CD8-positive, alpha-beta memory T cell (primary cell): ENCODE measurements at regions not wholly inside any gene's neighbourhood (a gene's known extent, or its start where the extent isn't known, plus 50 kb on each side); places are given as distances from the start of the nearest gene placed in this dataset.
"Not testable (repeated sequence)": the region's sequence is repeated elsewhere in the genome, so short reads cannot be mapped to it uniquely, and the experiment has no call there.

Experiments used
- CTCF ChIA-PET: fragments of 350-600 bp; sonication (Branson Sonifier 250); formaldehyde crosslinking; loops from one replicate; lab custom pipeline; 2021; ENCODE audit warnings: antibody characterized with exemption; lab: Charles Lee
- POLR2A ChIA-PET: fragments of 350-600 bp; sonication (Branson Sonifier 250); formaldehyde crosslinking; loops from one replicate; lab custom pipeline; 2021; ENCODE audit warnings: antibody characterized with exemption; lab: Charles Lee
- DNase-seq, 5 donors: peaks; one replicate each; pipeline versions ENCODE4 v3.0.0 to v3.0.0-alpha.2; 2020 to 2022; ENCODE audit warnings: mixed read lengths in 1 of 5
- H3K27ac ChIP-seq: one replicate; pipeline ENCODE4 v1.7.0; 2013; ENCODE audit warnings: low read depth, mild to moderate bottlenecking, low read length, moderate library complexity
- H3K27me3 ChIP-seq: 2 replicates; pipeline ENCODE4 v1.7.0; 2013; ENCODE audit warnings: low read length, mild to moderate bottlenecking; ENCODE audit not compliant: insufficient read depth, poor library complexity, severe bottlenecking
- H3K36me3 ChIP-seq: 2 replicates; pipeline ENCODE4 v1.7.0; 2013; ENCODE audit warnings: mild to moderate bottlenecking, low read length, moderate library complexity; ENCODE audit not compliant: insufficient read depth
- H3K4me1 ChIP-seq: 2 replicates; pipeline ENCODE4 v1.7.0; 2013; ENCODE audit warnings: mild to moderate bottlenecking, low read length, moderate library complexity; ENCODE audit not compliant: insufficient read depth
- H3K4me3 ChIP-seq: 2 replicates; pipeline ENCODE4 v1.7.0; 2013; ENCODE audit warnings: mild to moderate bottlenecking, low read length
- H3K9me3 ChIP-seq: 2 replicates; pipeline ENCODE4 v1.7.0; 2013; ENCODE audit warnings: mild to moderate bottlenecking, low read length
- H3K27ac Mint-ChIP-seq, 8 donors: one replicate each; pipeline ENCODE4 v1.8.0; 2020 to 2021; ENCODE audit warnings: mixed read lengths in 8 of 8, mild to moderate bottlenecking in 6 of 8, inconsistent platforms in 3 of 8, moderate library complexity in 3 of 8
- H3K27me3 Mint-ChIP-seq, 2 donors: one replicate each; pipeline ENCODE4 v1.8.0; 2020 to 2021; ENCODE audit warnings: mixed read lengths in 2 of 2, mild to moderate bottlenecking in 1 of 2, moderate library complexity in 1 of 2
- H3K36me3 Mint-ChIP-seq, 3 donors: one replicate each; pipeline ENCODE4 v1.8.0; 2020 to 2021; ENCODE audit warnings: mixed read lengths in 3 of 3, inconsistent platforms in 1 of 3, mild to moderate bottlenecking in 1 of 3
- H3K4me1 Mint-ChIP-seq, 3 donors: one replicate each; pipeline ENCODE4 v1.8.0; 2020 to 2021; ENCODE audit warnings: mixed read lengths in 3 of 3, inconsistent platforms in 1 of 3, mild to moderate bottlenecking in 1 of 3
- H3K4me3 Mint-ChIP-seq, 7 donors: one replicate each; pipeline ENCODE4 v1.8.0; 2020 to 2021; ENCODE audit warnings: mixed read lengths in 7 of 7, mild to moderate bottlenecking in 6 of 7, moderate library complexity in 4 of 7, inconsistent platforms in 2 of 7
- H3K9me3 Mint-ChIP-seq, 5 donors: one replicate each; pipeline ENCODE4 v1.8.0; 2020 to 2022; ENCODE audit warnings: mixed read lengths in 5 of 5, mild to moderate bottlenecking in 3 of 5, moderate library complexity in 2 of 5, inconsistent platforms in 1 of 5

DNA sequence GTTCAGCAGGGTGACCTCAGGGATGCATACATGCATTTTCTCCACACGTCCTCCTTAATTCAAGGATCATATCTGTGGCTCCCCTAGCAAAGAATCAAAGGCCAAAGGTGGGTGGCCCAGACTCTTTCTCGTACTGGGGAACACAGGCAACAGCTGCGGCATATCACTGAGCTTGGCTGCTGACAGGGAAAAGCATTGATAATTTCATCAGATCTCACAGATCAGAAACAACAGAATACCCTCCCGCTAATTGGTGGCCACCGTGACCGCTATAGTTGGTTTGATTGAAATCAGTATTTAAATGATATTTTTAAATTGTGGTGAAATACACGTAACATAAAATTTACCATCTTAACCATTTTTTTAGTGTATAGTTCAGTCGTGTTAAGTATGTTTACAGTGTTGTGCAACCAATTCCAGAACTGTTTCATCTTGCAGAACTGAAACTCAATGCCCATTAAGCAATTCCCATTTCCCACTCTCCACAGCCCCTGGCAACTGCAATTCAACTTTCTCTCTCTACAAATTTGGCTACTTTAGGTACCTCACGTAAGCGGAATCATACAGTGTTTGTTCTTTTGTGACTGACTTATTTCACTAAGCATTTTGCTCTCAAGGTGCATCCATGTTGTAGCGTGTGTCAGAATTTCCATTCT is 74.7 kb upstream of the TMEM170B start:
- peaks cover 4% of the 10 kb centered on the region for H3K4me1 ChIP-seq
- no peaks in the 10 kb centered on the region for H3K9me3 Mint-ChIP-seq

DNA sequence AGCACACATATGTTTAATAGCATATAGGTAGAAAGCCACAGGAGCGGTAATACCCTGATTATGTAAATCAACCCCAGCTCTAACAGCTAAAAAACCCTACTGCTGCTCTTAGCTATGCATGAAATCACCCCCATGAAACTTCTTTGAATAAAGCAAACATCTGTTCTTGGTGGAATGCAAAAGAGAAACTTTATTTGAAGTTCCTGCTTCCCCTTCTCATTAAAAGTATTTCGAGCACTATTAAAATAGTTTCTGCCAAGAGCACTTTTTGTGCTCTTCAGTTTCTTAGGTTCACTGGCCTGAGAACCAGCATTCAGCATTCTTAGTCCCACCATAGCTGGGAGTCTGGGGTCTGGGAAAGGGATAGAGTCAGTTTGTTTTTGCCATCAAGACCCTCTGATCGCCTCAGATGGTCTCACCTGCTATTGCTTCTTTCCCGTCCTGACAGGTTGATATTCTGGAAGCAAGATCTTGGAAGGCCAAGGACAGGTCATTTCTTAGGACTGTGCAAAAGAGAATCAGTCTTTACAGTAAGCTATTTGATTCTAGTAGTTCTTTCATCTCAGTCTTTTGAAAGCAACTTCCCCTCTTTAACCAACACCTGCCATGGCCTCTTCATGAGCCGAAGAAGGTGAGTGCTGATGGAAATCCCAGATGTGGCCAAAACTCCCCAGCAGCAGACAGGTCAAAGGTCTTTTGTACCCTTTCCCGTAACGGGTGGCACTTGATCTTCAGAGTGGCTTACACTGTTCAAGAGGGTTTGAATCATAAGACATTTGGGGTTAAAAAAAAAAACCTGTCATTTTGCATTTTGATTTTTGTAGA is 76.5 kb upstream of the TMEM170B start:
- peaks cover 0 to 7% (median 0%) of the 10 kb centered on the region in 3 donors for H3K36me3 Mint-ChIP-seq
- Histone ChIP-seq H3K4me3 (no peak overlapping the region), H3K36me3 (no peaks in the 10 kb centered on the region), H3K9me3 (no peaks in the 10 kb centered on the region), H3K4me1 (peaks cover 4% of the 10 kb centered on the region), H3K27ac (no peak overlapping the region), H3K27me3 (no peaks in the 10 kb centered on the region)
- peaks cover 0 to under 1% (median 0%) of the 10 kb centered on the region in 5 donors for H3K9me3 Mint-ChIP-seq
- H3K27ac Mint-ChIP-seq, result no peak overlapping the region
- ChIA-PET CTCF (no interaction called here), POLR2A (no interaction called here)
- H3K4me3 Mint-ChIP-seq, result no peak overlapping the region
- H3K4me1 Mint-ChIP-seq, result peaks cover 9 to 19% (median 19%) of the 10 kb centered on the region in 3 donors
- DNase-seq, result no peak
- peaks cover 3 to 7% of the 10 kb centered on the region in 2 donors for H3K27me3 Mint-ChIP-seq

More for the DNA sequence above, 74.7 kb upstream of the TMEM170B start:
- Mint-ChIP-seq H3K27me3 (peaks cover 3 to 7% of the 10 kb centered on the region in 2 donors), H3K27ac (no peak overlapping the region), H3K36me3 (peaks cover 0 to 3% (median 0%) of the 10 kb centered on the region in 3 donors), H3K4me1 (peaks cover 9 to 19% (median 19%) of the 10 kb centered on the region in 3 donors), H3K4me3 (no peak overlapping the region)
- CTCF ChIA-PET, result no interaction called here
- Histone ChIP-seq H3K27me3 (no peaks in the 10 kb centered on the region), H3K4me3 (no peak overlapping the region), H3K9me3 (no peaks in the 10 kb centered on the region), H3K27ac (no peak overlapping the region), H3K36me3 (no peaks in the 10 kb centered on the region)
- POLR2A ChIA-PET, result no interaction called here
- DNase-seq, result no peak

DNA sequence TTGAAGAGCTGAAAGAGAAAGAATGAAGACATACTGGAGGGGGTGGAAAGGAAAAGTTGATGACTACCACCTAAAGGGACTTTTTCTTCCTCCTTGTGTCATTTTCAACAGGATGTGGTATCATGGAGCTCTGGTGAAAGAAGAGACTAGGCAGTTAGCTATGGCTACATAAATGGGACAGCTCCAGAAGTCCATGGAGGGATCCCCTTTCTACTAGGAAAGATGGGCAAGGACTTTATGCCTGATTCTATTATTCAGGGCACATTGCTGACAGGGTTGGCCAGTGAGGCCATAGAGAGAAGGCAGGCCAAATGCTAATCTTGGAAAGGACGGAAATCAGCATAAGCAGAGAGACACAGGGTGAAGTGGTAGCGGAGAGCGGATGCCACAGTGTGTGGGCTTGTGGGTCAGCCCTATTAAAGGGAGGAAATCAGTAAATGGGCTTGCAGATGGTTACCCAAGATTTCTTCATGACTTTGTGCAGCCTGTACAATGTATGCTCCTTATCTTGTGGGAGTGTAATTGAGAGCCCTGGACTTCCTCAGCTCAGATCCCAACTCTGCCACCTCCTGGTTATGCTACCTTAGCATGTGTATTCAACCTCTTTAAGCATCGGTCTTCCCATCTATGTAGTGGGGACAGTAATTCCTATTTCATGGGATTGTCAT is 77.4 kb upstream of the TMEM170B start:
- no peak overlapping the region for H3K4me3 ChIP-seq
- no peaks in the 10 kb centered on the region for H3K9me3 ChIP-seq
- peak overlapping the region in 1 of 8 donors; percentile 17 for H3K27ac Mint-ChIP-seq
- peaks cover 3 to 7% of the 10 kb centered on the region in 2 donors for H3K27me3 Mint-ChIP-seq
- peaks cover 4% of the 10 kb centered on the region for H3K4me1 ChIP-seq
- peaks cover 0 to 7% (median 0%) of the 10 kb centered on the region in 3 donors for H3K36me3 Mint-ChIP-seq
- no peak for DNase-seq
- no peaks in the 10 kb centered on the region for H3K36me3 ChIP-seq
- ChIA-PET CTCF (interaction anchor here (1.3 to 1.5 kb wide), 2 partner anchors 78 to 288 kb away, joined by 3 read pairs; no protein-coding TSS in a partner anchor), POLR2A (interaction anchor here (0.5 kb wide), 1 partner anchor 317 kb away, joined by 3 read pairs; no protein-coding TSS in a partner anchor)
- peaks cover 0 to 2% (median 0%) of the 10 kb centered on the region in 5 donors for H3K9me3 Mint-ChIP-seq
- H3K4me1 Mint-ChIP-seq, result peaks cover 9 to 19% (median 19%) of the 10 kb centered on the region in 3 donors
- H3K27me3 ChIP-seq, result no peaks in the 10 kb centered on the region
- peak overlapping the region in 1 of 7 donors; percentile 8 for H3K4me3 Mint-ChIP-seq
- no peak overlapping the region for H3K27ac ChIP-seq

DNA sequence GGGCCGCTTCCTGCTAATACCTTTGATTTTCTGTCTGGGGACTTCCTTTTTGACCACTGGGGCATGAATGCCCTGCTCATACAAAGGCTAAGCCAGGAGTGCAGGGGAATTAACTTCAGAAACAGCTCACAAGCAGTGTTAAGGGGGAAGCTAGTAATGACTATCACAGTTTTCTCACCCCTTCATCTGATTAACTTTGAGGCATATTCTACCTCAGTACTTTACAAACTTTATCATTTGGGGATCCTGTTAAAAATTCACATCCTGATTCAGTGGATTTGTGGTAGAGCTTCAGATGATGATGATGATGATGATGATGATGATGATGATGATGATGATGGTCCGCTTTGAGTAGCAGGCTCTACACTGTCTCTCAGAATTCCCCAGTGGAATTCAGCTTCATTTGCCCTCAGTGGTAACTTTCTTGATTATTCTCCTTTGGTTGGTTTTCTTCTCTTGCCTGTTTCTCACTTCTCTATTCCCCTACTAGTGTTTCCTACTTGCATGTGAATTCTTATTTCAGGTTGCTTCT is 78.4 kb upstream of the TMEM170B start:
- no peak overlapping the region for H3K27ac Mint-ChIP-seq
- no peaks in the 10 kb centered on the region for H3K27me3 ChIP-seq
- H3K4me1 Mint-ChIP-seq, result peaks cover 9 to 19% (median 19%) of the 10 kb centered on the region in 3 donors
- ChIA-PET POLR2A (no interaction called here), CTCF (interaction anchor here (1.3 to 1.5 kb wide), 2 partner anchors 77 to 287 kb away, joined by 3 read pairs; no protein-coding TSS in a partner anchor)
- DNase-seq, result no peak
- H3K36me3 ChIP-seq, result no peaks in the 10 kb centered on the region
- H3K9me3 Mint-ChIP-seq, result peaks cover 0 to 5% (median 0%) of the 10 kb centered on the region in 5 donors
- no peaks in the 10 kb centered on the region for H3K9me3 ChIP-seq
- H3K36me3 Mint-ChIP-seq, result peaks cover 0 to 7% (median 0%) of the 10 kb centered on the region in 3 donors
- no peak overlapping the region for H3K4me3 ChIP-seq
- no peak overlapping the region for H3K4me3 Mint-ChIP-seq
- H3K4me1 ChIP-seq, result peaks cover 4% of the 10 kb centered on the region
- H3K27ac ChIP-seq, result no peak overlapping the region
- peaks cover 0 to 7% of the 10 kb centered on the region in 2 donors for H3K27me3 Mint-ChIP-seq

DNA sequence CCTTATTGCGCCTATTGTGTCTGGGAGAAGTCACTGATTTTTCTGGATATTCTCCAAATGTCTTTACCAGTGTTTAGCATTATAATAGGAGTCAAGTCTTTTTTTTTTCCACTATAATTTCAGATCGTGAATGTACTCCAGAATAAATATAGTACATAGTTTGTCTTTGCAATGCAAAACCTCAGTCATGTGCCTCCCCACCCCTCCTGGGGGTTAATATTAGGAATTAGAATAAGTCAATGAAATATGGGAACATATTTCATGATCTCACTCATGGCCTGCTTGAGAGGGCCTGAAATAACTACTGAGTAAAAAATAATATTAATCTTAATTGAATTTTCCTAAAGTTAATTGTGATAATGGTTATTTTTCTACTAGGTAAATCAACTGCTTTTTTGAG is 79.0 kb upstream of the TMEM170B start:
- no peaks in the 10 kb centered on the region for H3K36me3 ChIP-seq
- no peaks in the 10 kb centered on the region for H3K27me3 ChIP-seq
- ChIA-PET POLR2A (no interaction called here), CTCF (no interaction called here)
- Mint-ChIP-seq H3K4me3 (no peak overlapping the region), H3K36me3 (peaks cover 0 to 7% (median 0%) of the 10 kb centered on the region in 3 donors), H3K27ac (no peak overlapping the region), H3K9me3 (peaks cover 0 to 5% (median 0%) of the 10 kb centered on the region in 5 donors), H3K4me1 (peaks cover 9 to 19% (median 19%) of the 10 kb centered on the region in 3 donors), H3K27me3 (peaks cover 0 to 7% of the 10 kb centered on the region in 2 donors)
- peaks cover 4% of the 10 kb centered on the region for H3K4me1 ChIP-seq
- DNase-seq, result no peak
- H3K9me3 ChIP-seq, result no peaks in the 10 kb centered on the region
- H3K27ac ChIP-seq, result no peak overlapping the region
- H3K4me3 ChIP-seq, result no peak overlapping the region

DNA sequence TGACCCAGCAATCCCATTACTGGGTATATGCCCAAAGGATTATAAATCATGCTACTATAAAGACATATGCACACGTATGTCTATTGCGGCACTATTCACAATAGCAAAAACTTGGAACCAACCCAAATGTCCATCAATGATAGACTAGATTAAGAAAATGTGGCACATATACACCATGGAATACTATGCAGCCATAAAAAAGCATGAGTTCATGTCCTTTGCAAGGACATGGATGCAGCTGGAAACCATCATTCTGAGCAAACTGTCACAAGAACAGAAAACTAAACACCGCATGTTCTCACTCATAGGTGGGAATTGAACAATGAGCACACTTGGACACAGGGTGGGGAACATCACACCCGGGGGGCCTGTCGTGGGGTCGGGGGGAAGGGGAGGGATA is 80.1 kb upstream of the TMEM170B start:
- H3K9me3 Mint-ChIP-seq, H3K27me3 Mint-ChIP-seq, H3K36me3 Mint-ChIP-seq, DNase-seq, H3K27me3 ChIP-seq, H3K4me1 ChIP-seq, CTCF ChIA-PET, H3K27ac Mint-ChIP-seq, H3K4me3 ChIP-seq, POLR2A ChIA-PET, H3K36me3 ChIP-seq, H3K4me3 Mint-ChIP-seq, H3K9me3 ChIP-seq, H3K27ac ChIP-seq: not testable (repeated sequence)
- peaks cover 9 to 19% (median 19%) of the 10 kb centered on the region in 3 donors for H3K4me1 Mint-ChIP-seq

DNA sequence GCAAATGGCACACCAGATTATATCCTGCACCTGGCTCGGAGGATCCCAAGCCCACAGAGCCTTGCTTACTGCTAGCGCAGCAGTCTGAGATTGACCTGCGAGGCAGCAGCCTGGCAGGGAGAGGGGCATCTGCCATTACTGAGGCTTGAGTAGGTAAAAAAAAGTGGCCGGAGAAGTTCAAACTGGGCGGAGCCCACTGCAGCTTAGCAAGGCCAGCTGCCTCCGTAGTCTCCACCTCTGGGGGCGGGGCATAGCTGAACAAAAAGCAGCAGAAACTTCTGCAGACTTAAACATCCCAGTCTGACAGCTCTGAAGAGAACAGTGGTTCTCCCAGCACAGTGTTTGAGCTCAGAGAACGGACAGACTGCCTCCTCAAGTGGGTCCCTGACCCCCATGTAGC is 85.4 kb upstream of the TMEM170B start:
- DNase-seq, H3K9me3 ChIP-seq, H3K9me3 Mint-ChIP-seq, CTCF ChIA-PET, H3K4me3 ChIP-seq, H3K27me3 ChIP-seq, H3K4me3 Mint-ChIP-seq, H3K27ac ChIP-seq, H3K4me1 Mint-ChIP-seq, POLR2A ChIA-PET, H3K36me3 ChIP-seq, H3K27ac Mint-ChIP-seq, H3K4me1 ChIP-seq: not testable (repeated sequence)
- Mint-ChIP-seq H3K27me3 (peaks cover 12 to 19% of the 10 kb centered on the region in 2 donors), H3K36me3 (peaks cover 0 to 20% (median 0%) of the 10 kb centered on the region in 3 donors)
